AG08396 (cell line): ENCODE measurements at regions not wholly inside any gene's neighbourhood (a gene's known extent, or its start where the extent isn't known, plus 50 kb on each side); places are given as distances from the start of the nearest gene placed in this dataset.
"Not testable (repeated sequence)": the region's sequence is repeated elsewhere in the genome, so short reads cannot be mapped to it uniquely, and the experiment has no call there.

Experiments used
- DNase-seq: peaks from one replicate; pipeline ENCODE4 v3.0.0; 2012; ENCODE audit warnings: low spot score, mixed read lengths

- no peak for DNase-seq
Measured at GRCh38 chr5:126054577-126055347, 368.4 kb upstream of the GRAMD2B start.

- no peak for DNase-seq
Measured at GRCh38 chr5:126055348-126055729, 367.9 kb upstream of the GRAMD2B start.

- DNase-seq, result no peak
Measured at GRCh38 chr5:126056352-126056751, 366.9 kb upstream of the GRAMD2B start.

GRCh38 chr5:126056851-126057622 lies 366.2 kb upstream of the GRAMD2B start:
- DNase-seq, result no peak

GRCh38 chr5:126058392-126058791 lies 364.8 kb upstream of the GRAMD2B start:
- not testable (repeated sequence) for DNase-seq

GRCh38 chr5:126062398-126063221 lies 360.6 kb upstream of the GRAMD2B start:
- DNase-seq, result no peak

GRCh38 chr5:126065061-126065460 lies 358.1 kb upstream of the GRAMD2B start:
- DNase-seq, result no peak

- DNase-seq, result no peak
Measured at GRCh38 chr5:126066836-126067235, 356.4 kb upstream of the GRAMD2B start.

GRCh38 chr5:126067404-126067803 lies 355.8 kb upstream of the GRAMD2B start:
- DNase-seq, result no peak

- no peak for DNase-seq
Measured at GRCh38 chr5:126069329-126069728, 353.9 kb upstream of the GRAMD2B start.

GRCh38 chr5:126070481-126070880 lies 352.7 kb upstream of the GRAMD2B start:
- DNase-seq, result no peak

- no peak for DNase-seq
Measured at GRCh38 chr5:126074538-126074937, 348.7 kb upstream of the GRAMD2B start.

- DNase-seq, result no peak
Measured at GRCh38 chr5:126079266-126079665, 343.9 kb upstream of the GRAMD2B start.

GRCh38 chr5:126081209-126081608 lies 342.0 kb upstream of the GRAMD2B start:
- DNase-seq, result no peak

GRCh38 chr5:126093041-126093440 lies 330.2 kb upstream of the GRAMD2B start:
- no peak for DNase-seq

GRCh38 chr5:126093718-126094117 lies 329.5 kb upstream of the GRAMD2B start:
- DNase-seq, result no peak

GRCh38 chr5:126094991-126095390 lies 328.2 kb upstream of the GRAMD2B start:
- DNase-seq, result no peak

GRCh38 chr5:126096442-126097006 lies 326.7 kb upstream of the GRAMD2B start:
- no peak for DNase-seq

GRCh38 chr5:126097876-126098275 lies 325.3 kb upstream of the GRAMD2B start:
- DNase-seq, result no peak

GRCh38 chr5:126098330-126099017 lies 324.7 kb upstream of the GRAMD2B start:
- DNase-seq, result peak; percentile 26

- no peak for DNase-seq
Measured at GRCh38 chr5:126099077-126099476, 324.1 kb upstream of the GRAMD2B start.

GRCh38 chr5:126100767-126101166 lies 322.4 kb upstream of the GRAMD2B start:
- DNase-seq, result peak; percentile 21
